T-helper 1 cell (primary cell): ENCODE measurements at regions not wholly inside any gene's neighbourhood (a gene's known extent, or its start where the extent isn't known, plus 50 kb on each side); places are given as distances from the start of the nearest gene placed in this dataset.
"Not testable (repeated sequence)": the region's sequence is repeated elsewhere in the genome, so short reads cannot be mapped to it uniquely, and the experiment has no call there.

ENCODE experiments used
- DNase-seq, 5 donors: peaks; one replicate each; pipeline ENCODE4 v3.0.0-alpha.2; 2012 to 2020

- no peak for DNase-seq
These were observed 75.3 kb downstream of the TMEM167A start for GRCh38 chr5:83001796-83002381.

GRCh38 chr5:83000922-83001321 is 76.3 kb downstream of the TMEM167A start:
- no peak for DNase-seq

GRCh38 chr5:83000428-83000827 is 76.8 kb downstream of the TMEM167A start:
- no peak for DNase-seq

GRCh38 chr5:82993416-82993815 is 83.8 kb downstream of the TMEM167A start:
- no peak for DNase-seq

GRCh38 chr5:82992646-82993045 is 84.5 kb downstream of the TMEM167A start:
- no peak for DNase-seq

- no peak for DNase-seq
These were observed 85.4 kb downstream of the TMEM167A start for GRCh38 chr5:82991678-82992323.

- DNase-seq: no peak
These were observed 86.1 kb downstream of the TMEM167A start for GRCh38 chr5:82991059-82991458.

- DNase-seq: no peak
These were observed 90.0 kb downstream of the TMEM167A start for GRCh38 chr5:82987188-82987587.

- DNase-seq: no peak
These were observed 90.8 kb downstream of the TMEM167A start for GRCh38 chr5:82986404-82986803.

- DNase-seq: no peak
These were observed 91.4 kb downstream of the TMEM167A start for GRCh38 chr5:82985763-82986162.

GRCh38 chr5:82984786-82985735 is 92.1 kb downstream of the TMEM167A start:
- no peak for DNase-seq

- no peak for DNase-seq
These were observed 94.3 kb downstream of the TMEM167A start for GRCh38 chr5:82982846-82983245.

GRCh38 chr5:82976887-82977286 is 100.3 kb downstream of the TMEM167A start:
- not testable (repeated sequence) for DNase-seq

GRCh38 chr5:82975812-82976211 is 101.4 kb downstream of the TMEM167A start:
- DNase-seq: no peak

- no peak for DNase-seq
These were observed 101.8 kb downstream of the TMEM167A start for GRCh38 chr5:82975396-82975795.

GRCh38 chr5:82974346-82974745 is 102.8 kb downstream of the TMEM167A start:
- not testable (repeated sequence) for DNase-seq

GRCh38 chr5:82971901-82972300 is 105.3 kb downstream of the TMEM167A start:
- no peak for DNase-seq

- DNase-seq: not testable (repeated sequence)
These were observed 106.0 kb downstream of the TMEM167A start for GRCh38 chr5:82971034-82971806.

- DNase-seq: peak in 1 of 5 donors; percentile 48
These were observed 107.8 kb downstream of the TMEM167A start for GRCh38 chr5:82969221-82969976.

GRCh38 chr5:82967072-82967471 is 110.1 kb downstream of the TMEM167A start:
- DNase-seq: no peak

- DNase-seq: no peak
These were observed 117.7 kb downstream of the TMEM167A start for GRCh38 chr5:82959466-82959865.

GRCh38 chr5:82956600-82956999 is 120.6 kb downstream of the TMEM167A start:
- no peak for DNase-seq
